HAP-1 (cell line): ENCODE measurements at regions not wholly inside any gene's neighbourhood (a gene's known extent, or its start where the extent isn't known, plus 50 kb on each side); places are given as distances from the start of the nearest gene placed in this dataset.
"Not testable (repeated sequence)": the region's sequence is repeated elsewhere in the genome, so short reads cannot be mapped to it uniquely, and the experiment has no call there.

Experiments
- DNase-seq, 2 experiments: peaks; one replicate each; pipeline ENCODE4 v3.0.0-alpha.2; 2016 to 2020; ENCODE audit warnings: low spot score in 2 of 2
- H3K27me3 ChIP-seq: fragments of 250-450 bp; sonication (Bioruptor Pico); 2 replicates; pipeline ENCODE4 v1.5.1; 2020; ENCODE audit warnings: low read depth, mild to moderate bottlenecking, moderate library complexity
- H3K36me3 ChIP-seq: fragments of 250-450 bp; sonication (Bioruptor Pico); replicated peaks from 2 replicates; pipeline ENCODE4 v1.5.1; 2020; ENCODE audit warnings: mild to moderate bottlenecking
- H3K4me1 ChIP-seq: fragments of 250-450 bp; sonication (Bioruptor Pico); 2 replicates; pipeline ENCODE4 v1.5.1; 2020; ENCODE audit warnings: mild to moderate bottlenecking
- H3K4me3 ChIP-seq: fragments of 250-450 bp; sonication (Bioruptor Pico); 2 replicates; pipeline ENCODE4 v1.5.1; 2020; ENCODE audit warnings: mild to moderate bottlenecking, moderate library complexity
- H3K9me3 ChIP-seq: fragments of 250-450 bp; sonication (Bioruptor Pico); 2 replicates; pipeline ENCODE4 v1.5.1; 2020; ENCODE audit warnings: mild to moderate bottlenecking, moderate library complexity
- in situ Hi-C: fragments of 300-500 bp; cut with MboI; formaldehyde crosslinking; loops from 3 replicates; pipeline ENCODE4 v1.14.3; 2020; ENCODE audit warnings: low sequenced_read_pairs, inconsistent platforms, mixed read lengths

DNA sequence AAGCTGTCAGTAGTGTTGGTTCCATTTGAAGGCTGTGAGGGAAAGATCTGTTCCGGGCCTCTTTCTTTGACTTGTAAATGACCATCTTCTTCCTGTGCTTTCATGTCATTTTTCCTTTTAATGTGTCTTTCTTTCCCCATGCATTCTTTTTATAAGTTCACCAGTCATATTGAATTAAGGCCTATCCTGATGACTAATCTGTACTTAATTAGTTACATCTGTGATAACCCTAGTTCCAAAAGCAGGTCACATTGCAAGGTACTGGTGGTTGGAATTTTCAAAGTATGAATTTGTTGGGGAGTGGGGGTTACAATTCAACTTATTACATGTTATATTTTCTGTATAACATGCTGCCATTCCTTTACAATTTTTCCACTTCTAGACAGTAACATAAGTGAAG is 1642.1 kb upstream of the FLRT2 start:
- no peaks in the 10 kb centered on the region; the same call in 1 of the 2 replicates for H3K9me3 ChIP-seq
- DNase-seq = no peak
- no peaks in the 10 kb centered on the region for H3K4me1 ChIP-seq
- no peaks in the 10 kb centered on the region for H3K36me3 ChIP-seq
- no peak overlapping the region for H3K4me3 ChIP-seq
- in situ Hi-C loops = no loop called here
- no peaks in the 10 kb centered on the region for H3K27me3 ChIP-seq

DNA sequence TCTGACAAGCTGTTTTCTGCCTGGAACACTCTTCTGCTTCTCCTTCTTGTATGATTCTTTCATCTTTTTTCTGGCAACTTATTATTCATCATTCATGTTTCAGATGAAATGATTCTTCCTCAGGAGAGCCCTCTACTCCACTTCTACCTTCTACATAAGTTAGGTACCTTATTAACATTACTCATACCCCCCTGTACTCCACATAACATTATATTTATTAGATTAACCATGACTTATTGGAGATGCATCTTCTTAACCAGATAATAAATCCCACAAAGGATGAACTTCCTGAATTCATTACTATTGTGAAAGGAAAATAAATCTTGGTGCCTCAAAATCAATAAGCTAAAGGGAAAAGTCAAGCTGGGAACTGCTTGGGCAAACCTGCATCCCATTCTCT is 1636.5 kb upstream of the FLRT2 start:
- no peak for DNase-seq
- H3K4me1 ChIP-seq = 0 out of 2 replicates have a peak, but pooled peaks cover 4% of the 10 kb centered on the region
- in situ Hi-C loops = no loop called here

DNA sequence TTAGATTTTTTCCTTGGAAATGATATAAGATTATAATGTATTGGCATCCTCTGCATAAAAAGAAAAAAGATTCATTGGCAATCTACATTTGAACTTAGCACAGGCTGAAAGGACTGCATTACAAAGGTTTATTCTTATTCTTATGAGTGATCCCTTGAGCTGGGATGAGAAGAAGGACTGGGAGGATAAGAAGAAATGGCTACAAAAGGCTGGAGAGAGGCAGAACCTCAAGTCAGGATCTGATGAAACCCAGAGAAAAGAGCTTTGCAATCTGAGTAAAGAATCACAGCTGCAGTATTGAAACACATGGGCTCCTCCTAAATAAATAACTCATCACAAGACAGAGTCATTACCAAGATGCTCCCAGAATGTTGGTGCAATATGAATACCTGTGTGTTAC is 1635.4 kb upstream of the FLRT2 start:
- in situ Hi-C loops = no loop called here
- H3K36me3 ChIP-seq = no peaks in the 10 kb centered on the region
- H3K27me3 ChIP-seq = no peaks in the 10 kb centered on the region
- no peak overlapping the region for H3K4me3 ChIP-seq
- H3K4me1 ChIP-seq = 0 out of 2 replicates have a peak, but pooled peaks cover 4% of the 10 kb centered on the region
- DNase-seq = peak; percentile 16 to 87
- H3K9me3 ChIP-seq = no peaks in the 10 kb centered on the region

More for the DNA sequence above, 1636.5 kb upstream of the FLRT2 start:
- Histone ChIP-seq H3K27me3 (no peaks in the 10 kb centered on the region), H3K4me3 (no peak overlapping the region), H3K36me3 (no peaks in the 10 kb centered on the region), H3K9me3 (no peaks in the 10 kb centered on the region)

DNA sequence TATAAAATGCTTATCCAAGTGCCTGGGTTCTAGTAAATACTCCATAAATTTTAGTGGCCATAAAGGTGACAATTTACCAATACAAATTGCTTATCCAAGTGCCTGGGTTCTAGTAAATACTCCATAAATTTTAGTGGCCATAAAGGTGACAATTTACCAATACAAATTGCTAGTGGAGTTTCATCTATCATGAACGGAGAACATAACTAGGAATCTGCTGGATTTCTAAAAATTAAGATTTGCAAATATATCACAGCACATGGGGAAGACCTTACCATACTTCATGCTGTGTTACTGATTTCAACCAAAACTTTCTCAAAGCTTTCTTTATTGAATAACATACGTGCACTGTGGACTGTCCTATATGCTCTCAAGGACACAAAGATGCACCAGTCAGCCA is 1631.4 kb upstream of the FLRT2 start:
- DNase-seq, in situ Hi-C loops, H3K36me3 ChIP-seq, H3K4me3 ChIP-seq, H3K4me1 ChIP-seq, H3K27me3 ChIP-seq, H3K9me3 ChIP-seq: not testable (repeated sequence)

GRCh38 chr14:83899706-83900105 is 1630.2 kb upstream of the FLRT2 start:
- no peak for DNase-seq
- in situ Hi-C loops = no loop called here
- H3K27me3 ChIP-seq = no peaks in the 10 kb centered on the region

GRCh38 chr14:83905157-83905556 is 1624.8 kb upstream of the FLRT2 start:
- no peaks in the 10 kb centered on the region for H3K9me3 ChIP-seq
- H3K4me3 ChIP-seq = no peak overlapping the region
- H3K4me1 ChIP-seq = no peaks in the 10 kb centered on the region
- in situ Hi-C loops = no loop called here
- H3K36me3 ChIP-seq = no peaks in the 10 kb centered on the region
- H3K27me3 ChIP-seq = no peaks in the 10 kb centered on the region
- no peak for DNase-seq

More at GRCh38 chr14:83899706-83900105, 1630.2 kb upstream of the FLRT2 start:
- Histone ChIP-seq H3K36me3 (no peaks in the 10 kb centered on the region), H3K4me3 (no peak overlapping the region), H3K9me3 (no peaks in the 10 kb centered on the region), H3K4me1 (no peaks in the 10 kb centered on the region)

DNA sequence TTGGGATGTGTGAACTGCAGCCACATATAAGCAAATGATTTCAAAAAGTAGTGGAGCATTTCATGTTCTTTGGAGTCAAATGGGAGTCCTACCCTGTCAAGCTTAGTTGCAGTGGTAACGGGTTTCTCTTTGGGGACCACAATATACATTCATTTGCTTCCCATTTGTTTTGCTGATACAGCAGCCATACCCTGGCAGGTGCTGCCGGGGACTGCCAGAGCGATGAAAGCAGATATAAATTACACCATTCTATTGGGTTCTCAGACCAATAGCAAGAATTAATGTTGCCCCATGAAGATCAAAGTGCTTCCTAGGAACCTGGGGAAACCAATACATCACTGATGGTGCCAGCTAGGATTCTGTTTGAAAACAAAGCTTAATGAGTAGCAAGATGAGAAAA is 1621.5 kb upstream of the FLRT2 start:
- H3K36me3 ChIP-seq = no peaks in the 10 kb centered on the region
- H3K9me3 ChIP-seq = no peaks in the 10 kb centered on the region
- in situ Hi-C loops = no loop called here
- no peaks in the 10 kb centered on the region for H3K27me3 ChIP-seq
- no peaks in the 10 kb centered on the region for H3K4me1 ChIP-seq
- no peak overlapping the region for H3K4me3 ChIP-seq
- no peak for DNase-seq

- Histone ChIP-seq H3K36me3 (no peaks in the 10 kb centered on the region), H3K4me3 (no peak overlapping the region), H3K4me1 (no peaks in the 10 kb centered on the region), H3K9me3 (no peaks in the 10 kb centered on the region), H3K27me3 (no peaks in the 10 kb centered on the region)
- DNase-seq = no peak
- in situ Hi-C loops = no loop called here
Observed at GRCh38 chr14:83909507-83909906, 1620.4 kb upstream of the FLRT2 start.

- Histone ChIP-seq H3K27me3 (no peaks in the 10 kb centered on the region), H3K36me3 (no peaks in the 10 kb centered on the region), H3K4me1 (no peaks in the 10 kb centered on the region), H3K4me3 (no peak overlapping the region), H3K9me3 (no peaks in the 10 kb centered on the region)
- no peak for DNase-seq
- in situ Hi-C loops = no loop called here
Observed at GRCh38 chr14:83912032-83912642, 1617.8 kb upstream of the FLRT2 start.

DNA sequence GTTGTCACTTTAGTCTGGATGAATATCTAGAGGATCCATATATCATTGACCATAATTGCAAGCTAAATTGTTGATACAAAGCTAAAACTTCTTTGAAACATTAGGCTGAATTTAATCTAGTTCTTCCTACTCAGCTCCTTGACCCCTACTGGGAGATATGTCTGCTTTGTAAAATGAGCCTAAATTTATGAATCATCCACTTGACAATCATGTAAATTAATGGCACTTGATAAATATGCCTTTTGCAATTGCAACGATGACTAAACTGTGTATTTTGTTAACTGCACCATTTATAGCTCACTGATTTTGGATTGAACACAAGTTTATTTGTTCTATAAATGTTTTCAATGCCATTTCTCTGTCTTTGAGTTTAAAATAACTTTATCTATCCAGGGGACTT is 1616.5 kb upstream of the FLRT2 start:
- H3K9me3 ChIP-seq = no peaks in the 10 kb centered on the region
- no peak overlapping the region for H3K4me3 ChIP-seq
- H3K36me3 ChIP-seq = no peaks in the 10 kb centered on the region
- H3K4me1 ChIP-seq = no peaks in the 10 kb centered on the region
- H3K27me3 ChIP-seq = no peaks in the 10 kb centered on the region
- in situ Hi-C loops = no loop called here
- no peak for DNase-seq

- no peak for DNase-seq
- no peak overlapping the region for H3K4me3 ChIP-seq
- no peaks in the 10 kb centered on the region for H3K27me3 ChIP-seq
- no peaks in the 10 kb centered on the region for H3K4me1 ChIP-seq
- H3K36me3 ChIP-seq = no peaks in the 10 kb centered on the region
- no peaks in the 10 kb centered on the region for H3K9me3 ChIP-seq
- in situ Hi-C loops = no loop called here
Observed at GRCh38 chr14:83918546-83918945, 1611.4 kb upstream of the FLRT2 start.

DNA sequence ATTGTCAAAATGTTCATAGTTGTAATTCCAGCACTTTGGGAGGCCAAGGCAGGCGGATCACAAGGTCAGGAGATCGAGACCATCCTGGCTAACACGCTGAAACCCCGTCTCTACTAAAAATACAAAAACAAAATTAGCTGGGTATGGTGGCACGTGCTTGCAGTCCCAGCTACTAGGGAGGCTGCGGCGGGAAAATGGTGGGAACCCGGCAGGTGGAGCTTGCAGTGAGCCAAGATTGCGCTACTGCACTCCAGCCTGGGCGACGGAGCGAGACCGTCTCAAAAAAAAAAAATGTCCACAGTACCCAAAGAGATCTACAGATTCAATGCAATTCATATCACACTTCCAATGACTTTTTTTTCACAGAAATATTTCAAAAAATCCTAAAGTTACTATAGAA is 1610.3 kb upstream of the FLRT2 start:
- in situ Hi-C loops, DNase-seq, H3K4me3 ChIP-seq, H3K27me3 ChIP-seq, H3K9me3 ChIP-seq, H3K36me3 ChIP-seq, H3K4me1 ChIP-seq: not testable (repeated sequence)

- Histone ChIP-seq H3K4me3 (no peak overlapping the region), H3K9me3 (no peaks in the 10 kb centered on the region), H3K36me3 (no peaks in the 10 kb centered on the region), H3K27me3 (no peaks in the 10 kb centered on the region), H3K4me1 (no peaks in the 10 kb centered on the region)
- peak in 1 of 2 experiments; percentile 9 for DNase-seq
- in situ Hi-C loops = no loop called here
Observed at GRCh38 chr14:83923842-83924241, 1606.1 kb upstream of the FLRT2 start.

GRCh38 chr14:83924259-83924658 is 1605.7 kb upstream of the FLRT2 start:
- H3K4me1 ChIP-seq = no peaks in the 10 kb centered on the region
- in situ Hi-C loops = no loop called here
- no peak overlapping the region for H3K4me3 ChIP-seq
- no peaks in the 10 kb centered on the region for H3K9me3 ChIP-seq
- no peak for DNase-seq
- H3K36me3 ChIP-seq = no peaks in the 10 kb centered on the region
- H3K27me3 ChIP-seq = no peaks in the 10 kb centered on the region

DNA sequence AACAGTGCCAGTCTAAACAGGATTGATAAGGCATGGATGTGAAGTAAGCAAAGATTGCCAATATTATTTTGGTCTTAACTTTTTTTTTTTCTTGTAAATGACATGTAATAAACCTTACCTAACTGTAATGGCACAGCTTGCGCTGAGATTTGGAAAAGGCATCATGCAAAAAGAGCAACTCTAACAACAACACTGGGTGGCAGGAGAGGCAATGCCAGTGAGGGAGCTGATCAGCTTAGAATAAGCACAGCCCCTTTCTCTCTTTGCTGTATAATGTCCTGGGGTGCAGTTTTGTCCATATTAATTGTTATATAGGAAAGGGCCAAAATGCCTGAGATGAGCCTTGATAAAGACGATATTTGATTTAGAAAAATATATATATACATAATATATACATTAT is 1589.7 kb upstream of the FLRT2 start:
- Histone ChIP-seq H3K4me1 (no peaks in the 10 kb centered on the region), H3K4me3 (no peak overlapping the region), H3K27me3 (no peaks in the 10 kb centered on the region), H3K9me3 (no peaks in the 10 kb centered on the region), H3K36me3 (no peaks in the 10 kb centered on the region)
- no peak for DNase-seq
- in situ Hi-C loops = no loop called here
